ENCODE measurements at regions not wholly inside any gene's neighbourhood (a gene's known extent, or its start where the extent isn't known, plus 50 kb on each side); places are given as distances from the start of the nearest gene placed in this dataset.
"Not testable (repeated sequence)": the region's sequence is repeated elsewhere in the genome, so short reads cannot be mapped to it uniquely, and the experiment has no call there.

DNA sequence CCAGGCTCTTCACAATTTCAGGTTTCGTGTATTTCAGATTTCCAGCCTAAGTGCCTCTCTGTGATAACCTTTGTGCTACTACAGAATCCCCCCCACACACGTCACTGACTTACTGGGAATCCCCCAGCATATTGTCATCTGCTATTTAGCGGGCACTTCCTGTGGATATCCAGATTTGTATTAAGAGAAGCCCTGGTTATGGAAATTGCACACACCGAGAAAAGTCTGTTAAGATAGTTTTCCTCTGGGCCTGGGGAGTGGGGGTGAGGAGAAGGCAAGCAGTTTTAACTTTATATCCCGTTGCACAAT lies 269.9 kb downstream of the MED10 start:
- DNase-seq = no peak
- TF ChIP-seq, protein P1, sequence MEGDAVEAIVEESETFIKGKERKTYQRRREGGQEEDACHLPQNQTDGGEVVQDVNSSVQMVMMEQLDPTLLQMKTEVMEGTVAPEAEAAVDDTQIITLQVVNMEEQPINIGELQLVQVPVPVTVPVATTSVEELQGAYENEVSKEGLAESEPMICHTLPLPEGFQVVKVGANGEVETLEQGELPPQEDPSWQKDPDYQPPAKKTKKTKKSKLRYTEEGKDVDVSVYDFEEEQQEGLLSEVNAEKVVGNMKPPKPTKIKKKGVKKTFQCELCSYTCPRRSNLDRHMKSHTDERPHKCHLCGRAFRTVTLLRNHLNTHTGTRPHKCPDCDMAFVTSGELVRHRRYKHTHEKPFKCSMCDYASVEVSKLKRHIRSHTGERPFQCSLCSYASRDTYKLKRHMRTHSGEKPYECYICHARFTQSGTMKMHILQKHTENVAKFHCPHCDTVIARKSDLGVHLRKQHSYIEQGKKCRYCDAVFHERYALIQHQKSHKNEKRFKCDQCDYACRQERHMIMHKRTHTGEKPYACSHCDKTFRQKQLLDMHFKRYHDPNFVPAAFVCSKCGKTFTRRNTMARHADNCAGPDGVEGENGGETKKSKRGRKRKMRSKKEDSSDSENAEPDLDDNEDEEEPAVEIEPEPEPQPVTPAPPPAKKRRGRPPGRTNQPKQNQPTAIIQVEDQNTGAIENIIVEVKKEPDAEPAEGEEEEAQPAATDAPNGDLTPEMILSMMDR (IDR thresholded peaks at IDR 0.05) = no peak
- Histone ChIP-seq H3K27ac (no peak overlapping the region), H3K4me3 (no peak overlapping the region), H3K36me3 (no peaks in the 10 kb centered on the region), H3K4me1 (no peaks in the 10 kb centered on the region), H3K27me3 (no peaks in the 10 kb centered on the region), H3K9me3 (no peaks in the 10 kb centered on the region)
- ATAC-seq = no peak
- intact Hi-C loops (cut with DNase I) = no loop called here

DNA sequence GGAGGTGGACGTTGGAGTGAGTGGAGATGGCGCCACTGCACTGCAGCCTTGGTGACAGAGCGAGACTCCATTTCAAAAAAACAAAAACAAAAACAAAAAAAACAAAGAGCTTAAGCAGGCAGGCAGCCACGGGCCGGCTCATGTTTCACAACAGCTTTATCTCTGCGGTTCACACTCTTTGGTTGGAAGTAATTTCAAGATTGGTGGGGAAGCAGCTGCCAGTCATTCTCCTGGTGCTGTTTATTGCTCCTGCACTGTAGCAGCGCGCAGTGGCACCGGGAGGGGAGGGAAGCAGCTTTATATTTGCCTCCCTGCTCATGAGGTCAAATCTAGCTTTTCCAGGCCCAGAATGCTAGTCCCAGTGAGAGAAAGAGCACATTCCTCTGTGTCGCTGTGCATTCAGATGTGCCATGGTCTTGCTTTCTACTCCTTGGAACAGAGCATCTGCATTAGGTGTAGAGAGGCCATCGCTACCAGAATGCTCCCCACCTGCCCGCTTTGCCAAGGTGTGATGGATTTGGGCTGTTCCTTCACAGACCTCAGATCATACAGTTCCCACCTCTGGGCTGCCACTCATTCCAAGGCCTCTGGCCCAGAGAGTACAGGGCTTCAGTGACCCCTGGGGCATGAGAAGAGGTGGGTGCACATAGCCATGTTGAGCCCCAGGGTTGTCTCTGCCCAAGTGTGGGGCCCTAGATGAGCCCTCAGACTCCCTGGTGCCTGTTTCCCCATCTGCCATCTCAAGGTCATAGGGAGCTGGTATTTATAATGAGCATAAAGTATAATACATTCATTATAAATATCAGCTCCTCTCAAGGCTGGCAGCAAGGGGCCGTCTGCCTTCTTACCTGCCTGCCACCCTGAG lies 270.4 kb downstream of the MED10 start:
- no peak overlapping the region for H3K4me3 ChIP-seq
- no peaks in the 10 kb centered on the region for H3K36me3 ChIP-seq
- TF ChIP-seq, protein P1 (IDR thresholded peaks at IDR 0.05) = no peak
- H3K4me1 ChIP-seq = no peaks in the 10 kb centered on the region
- no peaks in the 10 kb centered on the region for H3K27me3 ChIP-seq
- H3K9me3 ChIP-seq = no peaks in the 10 kb centered on the region
- H3K27ac ChIP-seq = no peak overlapping the region
- intact Hi-C loops (cut with DNase I) = no loop called here
- ATAC-seq = no peak
- no peak for DNase-seq

DNA sequence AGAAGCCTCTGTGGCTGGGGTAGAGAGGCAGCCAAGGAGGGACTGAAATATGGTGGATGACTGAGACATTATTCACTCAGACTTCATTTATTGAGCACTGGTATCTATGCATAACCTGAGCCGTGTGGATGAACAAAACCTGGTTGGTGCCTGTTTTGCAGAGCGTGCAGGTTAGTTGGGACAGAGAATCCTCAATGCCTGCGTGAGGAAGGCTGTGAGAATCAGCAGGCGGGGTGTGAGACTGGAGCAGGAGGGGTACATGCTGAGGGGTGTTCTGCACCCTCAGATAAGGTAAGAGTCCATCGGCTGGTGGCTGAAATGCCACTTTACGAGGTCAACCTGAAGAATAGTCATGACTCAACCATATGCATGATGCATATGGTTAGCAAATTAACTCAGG lies 271.6 kb downstream of the MED10 start:
- H3K4me3 ChIP-seq = no peak overlapping the region
- ATAC-seq = no peak
- no peak overlapping the region for H3K27ac ChIP-seq
- H3K4me1 ChIP-seq = no peaks in the 10 kb centered on the region
- TF ChIP-seq, protein P1 (IDR thresholded peaks at IDR 0.05) = no peak
- DNase-seq = no peak
- no peaks in the 10 kb centered on the region for H3K36me3 ChIP-seq
- no peaks in the 10 kb centered on the region for H3K9me3 ChIP-seq
- no peaks in the 10 kb centered on the region for H3K27me3 ChIP-seq
- intact Hi-C loops (cut with DNase I) = no loop called here

DNA sequence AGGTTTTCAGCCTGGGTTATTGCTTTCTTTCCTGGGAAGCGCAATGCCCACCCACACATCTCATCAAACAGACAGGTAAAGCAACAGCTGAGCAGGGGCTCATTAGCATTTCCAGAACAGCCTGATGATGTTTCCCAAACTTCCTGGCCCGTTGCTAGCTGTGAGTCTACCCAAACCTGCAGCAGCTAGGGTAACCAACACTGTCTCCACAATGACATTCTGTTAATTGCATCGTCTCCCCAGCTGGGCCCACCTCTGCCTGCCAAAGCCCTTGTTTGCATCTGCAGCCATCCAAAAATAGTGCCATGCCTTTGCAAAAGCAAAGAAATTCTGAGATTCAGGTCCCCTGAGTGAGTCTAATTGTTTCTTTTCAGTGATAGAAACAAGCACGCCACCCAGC lies 273.0 kb downstream of the MED10 start:
- DNase-seq (no peak), ATAC-seq (no peak)
- TF ChIP-seq, protein P1 (IDR thresholded peaks at IDR 0.05) = no peak
- Histone ChIP-seq H3K4me3 (no peak overlapping the region), H3K27me3 (no peaks in the 10 kb centered on the region), H3K9me3 (no peaks in the 10 kb centered on the region), H3K27ac (no peak overlapping the region), H3K4me1 (no peaks in the 10 kb centered on the region), H3K36me3 (no peaks in the 10 kb centered on the region)
- intact Hi-C loops (cut with DNase I) = no loop called here

DNA sequence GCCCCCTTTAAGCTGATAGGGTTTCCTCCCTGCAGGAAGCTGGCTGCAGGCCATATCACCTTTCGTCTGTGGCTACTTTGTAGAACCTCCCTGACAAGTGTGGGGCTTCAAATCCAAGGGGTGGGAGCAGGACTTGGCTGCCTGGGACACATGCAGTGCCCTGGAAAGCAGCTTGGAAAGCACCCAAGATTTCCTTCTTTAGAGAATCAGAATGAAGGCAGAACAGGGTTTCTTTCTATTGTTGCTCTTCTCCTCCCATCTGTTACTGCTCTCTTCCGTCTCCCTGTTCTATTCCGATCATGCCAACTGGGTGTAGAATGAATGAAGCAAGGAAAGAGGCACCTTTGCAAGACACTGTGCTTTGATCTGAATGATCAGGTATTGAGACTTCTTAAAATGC lies 282.2 kb downstream of the MED10 start:
- no peak overlapping the region for H3K4me3 ChIP-seq
- no peak for DNase-seq
- H3K9me3 ChIP-seq = no peaks in the 10 kb centered on the region
- no peaks in the 10 kb centered on the region for H3K36me3 ChIP-seq
- TF ChIP-seq, protein P1 (IDR thresholded peaks at IDR 0.05) = no peak
- intact Hi-C loops (cut with DNase I) = no loop called here
- no peak overlapping the region for H3K27ac ChIP-seq
- no peaks in the 10 kb centered on the region for H3K27me3 ChIP-seq
- H3K4me1 ChIP-seq = no peaks in the 10 kb centered on the region
- ATAC-seq = no peak

DNA sequence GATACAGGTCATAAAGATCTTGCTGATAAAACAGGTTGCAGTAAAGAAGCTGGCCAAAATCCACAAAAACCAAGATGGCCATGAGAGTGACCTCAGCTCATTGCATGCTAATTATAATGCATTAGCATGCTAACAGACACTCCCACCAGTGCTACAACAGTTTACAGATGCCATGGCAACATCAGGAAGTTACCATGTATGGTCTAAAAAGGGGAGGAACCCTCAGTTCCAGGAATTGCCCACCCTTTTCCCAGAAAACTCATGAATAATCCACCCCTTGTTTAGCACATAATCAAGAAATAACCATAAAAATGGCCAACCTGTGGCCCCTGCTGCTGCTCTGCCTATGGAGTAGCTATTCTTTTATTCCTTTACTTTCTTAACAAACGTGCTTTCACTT lies 284.2 kb downstream of the MED10 start:
- H3K27me3 ChIP-seq; ATAC-seq; H3K36me3 ChIP-seq; H3K4me3 ChIP-seq; H3K9me3 ChIP-seq; H3K27ac ChIP-seq; H3K4me1 ChIP-seq; intact Hi-C loops (cut with DNase I); DNase-seq: not testable (repeated sequence)
